ENCODE measurements at regions not wholly inside any gene's neighbourhood (a gene's known extent, or its start where the extent isn't known, plus 50 kb on each side); places are given as distances from the start of the nearest gene placed in this dataset.

- no peak for TF ChIP-seq CTCF (conservative IDR thresholded peaks at IDR 0.05; ENCODE audit: low read depth)
- DNase-seq (ENCODE audit: low spot score): no peak
- H3K27ac ChIP-seq: no peak overlapping the region
- ChIA-PET POLR2A (ENCODE audit: low non-redundant PET) (no interaction called here), CTCF (interaction anchor here (0.6 kb wide), 1 partner anchor 421 kb away, joined by 3 read pairs; no protein-coding TSS in a partner anchor)
Observed at GRCh38 chr9:75775966-75776691, 114.3 kb upstream of the PCSK5 start.

DNA sequence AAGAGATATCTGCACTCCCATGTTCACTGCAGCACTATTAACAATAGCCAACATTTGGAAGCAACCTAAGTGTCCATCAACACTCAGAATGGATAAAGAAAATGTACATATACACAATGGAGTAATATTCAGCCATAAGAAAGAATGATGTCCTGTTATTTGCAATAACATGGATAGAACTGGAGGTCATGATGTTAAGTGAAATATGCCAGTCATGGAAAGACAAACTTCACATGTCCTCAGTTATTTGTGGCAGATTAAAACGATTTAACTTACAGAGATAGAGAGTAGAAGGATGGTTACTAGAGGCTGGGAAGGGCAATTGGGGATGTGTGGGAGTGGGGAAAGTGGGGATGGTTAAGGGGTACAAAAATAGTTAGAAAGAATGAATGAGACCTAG, 110.3 kb upstream of the PCSK5 start:
- ChIA-PET CTCF (no interaction called here), POLR2A (ENCODE audit: low non-redundant PET) (no interaction called here)
- DNase-seq (ENCODE audit: low spot score): no peak
- no peak overlapping the region for H3K27ac ChIP-seq
- no peak for TF ChIP-seq CTCF (conservative IDR thresholded peaks at IDR 0.05; ENCODE audit: low read depth)

DNA sequence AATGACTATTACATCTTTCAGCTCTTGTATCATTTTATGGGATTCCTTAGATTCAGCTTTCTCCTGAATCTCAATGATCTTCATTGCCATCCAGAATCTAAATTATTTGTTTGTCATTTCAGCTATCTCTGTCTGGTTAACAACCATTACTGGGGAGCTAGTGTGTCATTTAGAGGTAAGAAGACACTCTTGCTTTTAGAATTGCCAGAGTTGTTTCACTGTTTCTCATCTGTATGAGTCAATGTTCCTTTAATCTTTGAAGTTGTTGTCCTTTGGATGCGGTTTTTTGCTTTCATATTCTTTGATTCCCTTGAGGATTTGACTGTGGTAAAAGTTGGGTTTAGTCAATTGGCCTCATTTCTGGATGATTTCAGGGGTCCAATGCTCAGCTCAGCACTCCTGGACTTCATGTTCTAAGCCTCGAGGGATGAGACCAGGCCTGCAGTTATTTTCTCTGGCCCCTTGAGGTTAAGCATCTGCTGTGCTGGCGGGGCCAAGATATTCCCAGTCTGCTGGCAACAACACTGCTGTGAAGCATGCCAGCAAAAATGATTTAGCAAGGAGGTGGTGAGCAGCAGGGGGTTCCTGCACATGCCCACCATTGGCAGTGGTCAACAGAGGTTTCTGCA, 102.4 kb upstream of the PCSK5 start:
- CTCF ChIA-PET: no interaction called here
- POLR2A ChIA-PET (ENCODE audit: low non-redundant PET): interaction anchor here (0.7 kb wide), 1 partner anchor 11 kb away, joined by 4 read pairs; no protein-coding TSS in a partner anchor
- DNase-seq (ENCODE audit: low spot score): no peak
- no peak overlapping the region for H3K27ac ChIP-seq
- TF ChIP-seq CTCF (conservative IDR thresholded peaks at IDR 0.05; ENCODE audit: low read depth): no peak

DNA sequence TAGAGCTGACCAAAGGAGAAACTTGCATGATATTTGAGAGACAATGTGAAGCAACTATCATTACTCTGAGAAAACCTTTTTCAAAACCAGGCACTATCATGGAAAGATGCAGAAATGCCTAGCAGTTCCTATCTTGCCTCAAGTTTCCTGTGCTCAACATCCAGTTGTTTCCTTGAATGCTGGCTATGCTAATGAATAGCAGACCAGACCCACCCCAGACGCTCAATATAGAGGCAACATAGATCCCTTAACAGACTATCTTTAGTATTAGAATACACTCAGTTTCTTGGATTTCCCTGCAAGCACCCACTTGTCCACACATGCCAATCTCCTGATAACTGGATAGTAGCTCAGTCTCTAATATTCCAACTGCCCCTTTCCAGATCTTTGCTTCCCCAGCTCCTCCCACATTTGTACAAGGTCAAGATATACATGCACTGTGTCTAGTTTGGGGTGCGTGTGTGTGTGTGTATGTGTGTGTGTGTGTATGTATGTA, 93.3 kb upstream of the PCSK5 start:
- H3K27ac ChIP-seq: no peak overlapping the region
- TF ChIP-seq CTCF (conservative IDR thresholded peaks at IDR 0.05; ENCODE audit: low read depth): no peak
- DNase-seq (ENCODE audit: low spot score): peak; percentile 5
- ChIA-PET CTCF (no interaction called here), POLR2A (ENCODE audit: low non-redundant PET) (no interaction called here)

DNA sequence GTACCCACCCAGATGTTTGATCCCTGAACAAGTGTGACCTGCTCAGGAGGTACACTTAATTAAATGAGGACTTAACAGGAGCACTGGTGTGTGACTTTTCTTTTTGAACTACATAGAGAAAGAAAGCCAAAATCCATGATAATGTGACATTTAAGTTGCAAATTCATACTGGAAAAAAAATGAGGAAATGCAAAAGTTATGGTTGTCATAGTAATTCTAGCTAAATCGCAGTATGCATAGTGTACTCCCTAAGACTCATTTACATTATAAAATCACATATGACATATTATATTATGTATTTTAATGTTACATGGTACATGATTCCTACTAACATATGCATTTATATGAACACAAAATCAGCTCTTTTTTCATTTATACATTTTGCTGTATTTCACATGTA, 92.0 kb upstream of the PCSK5 start:
- TF ChIP-seq CTCF (conservative IDR thresholded peaks at IDR 0.05; ENCODE audit: low read depth): no peak
- no peak for DNase-seq (ENCODE audit: low spot score)
- POLR2A ChIA-PET (ENCODE audit: low non-redundant PET): interaction anchor here (0.6 kb wide), 1 partner anchor 11 kb away, joined by 4 read pairs; no protein-coding TSS in a partner anchor
- no peak overlapping the region for H3K27ac ChIP-seq
- CTCF ChIA-PET: no interaction called here

- no peak overlapping the region for H3K27ac ChIP-seq
- ChIA-PET POLR2A (ENCODE audit: low non-redundant PET) (no interaction called here), CTCF (interaction anchor here (0.6 kb wide), 2 partner anchors 159 to 183 kb away, joined by 3 read pairs; no protein-coding TSS in a partner anchor)
- no peak for TF ChIP-seq CTCF (conservative IDR thresholded peaks at IDR 0.05; ENCODE audit: low read depth)
- no peak for DNase-seq (ENCODE audit: low spot score)
Observed at GRCh38 chr9:75803130-75803529, 87.3 kb upstream of the PCSK5 start.

Data from RWPE1 (cell line).